ENCODE measurements at regions not wholly inside any gene's neighbourhood (a gene's known extent, or its start where the extent isn't known, plus 50 kb on each side); places are given as distances from the start of the nearest gene placed in this dataset.

GRCh38 chr22:44588348-44588747, 90.3 kb upstream of the RTL6 start:
- no peak for TF ChIP-seq CTCF (IDR thresholded peaks at IDR 0.05)
- 76 to 87% methylated on average over 14 of the region's 14 CpGs for WGBS, 2 donors
- DNase-seq (peak in 1 of 6 donors; percentile 19), FAIRE-seq (no peak), ATAC-seq (no peak)
- intact Hi-C loops (cut with DNase I) = no loop called here
- Histone ChIP-seq H3K4me1 (no peaks in the 10 kb centered on the region), H3K27ac (no peak overlapping the region), H3K4me3 (no peak overlapping the region), H3K36me3 (no peaks in the 10 kb centered on the region), H3K27me3 (peaks cover 0 to 4% (median 0%) of the 10 kb centered on the region in 4 donors), H3K9me3 (no peaks in the 10 kb centered on the region)

- ATAC-seq (no peak), DNase-seq (no peak), FAIRE-seq (no peak)
- H3K36me3 ChIP-seq = no peaks in the 10 kb centered on the region
- no peak for TF ChIP-seq CTCF (IDR thresholded peaks at IDR 0.05)
- no peak overlapping the region for H3K27ac ChIP-seq
- no peaks in the 10 kb centered on the region for H3K9me3 ChIP-seq
- peaks cover 0 to 4% (median 0%) of the 10 kb centered on the region in 4 donors for H3K27me3 ChIP-seq
- H3K4me1 ChIP-seq = no peaks in the 10 kb centered on the region
- intact Hi-C loops (cut with DNase I) = no loop called here
- H3K4me3 ChIP-seq = no peak overlapping the region
- 55 to 61% methylated on average over 3 of the region's 3 CpGs for WGBS, 2 donors
Measured at GRCh38 chr22:44587737-44588310, 89.8 kb upstream of the RTL6 start.

GRCh38 chr22:44586999-44587736, 89.1 kb upstream of the RTL6 start:
- H3K9me3 ChIP-seq = no peaks in the 10 kb centered on the region
- FAIRE-seq (no peak), ATAC-seq (peak in 3 of 4 donors; percentile 58 to 88 (median 85)), DNase-seq (peak in 2 of 6 donors; percentile 16 to 51)
- H3K4me1 ChIP-seq = no peaks in the 10 kb centered on the region
- H3K4me3 ChIP-seq = no peak overlapping the region
- intact Hi-C loops (cut with DNase I) = no loop called here
- H3K27ac ChIP-seq = no peak overlapping the region
- no peaks in the 10 kb centered on the region for H3K36me3 ChIP-seq
- peaks cover 0 to 4% (median 0%) of the 10 kb centered on the region in 4 donors for H3K27me3 ChIP-seq
- TF ChIP-seq CTCF (IDR thresholded peaks at IDR 0.05) = no peak
- 20 to 29% methylated on average over 24 of the region's 24 CpGs for WGBS, 2 donors

- ATAC-seq = peak in 3 of 4 donors; percentile 35 to 82 (median 79)
- no peak overlapping the region for H3K27ac ChIP-seq
- H3K9me3 ChIP-seq = no peaks in the 10 kb centered on the region
- peak in 1 of 6 donors; percentile 50 for DNase-seq
- H3K4me3 ChIP-seq = no peak overlapping the region
- no peaks in the 10 kb centered on the region for H3K36me3 ChIP-seq
- H3K27me3 ChIP-seq = peaks cover 0 to 4% (median 0%) of the 10 kb centered on the region in 4 donors
- WGBS, 2 donors = 22 to 35% methylated on average over 18 of the region's 18 CpGs
- intact Hi-C loops (cut with DNase I) = no loop called here
- no peaks in the 10 kb centered on the region for H3K4me1 ChIP-seq
- FAIRE-seq = no peak
- TF ChIP-seq CTCF (IDR thresholded peaks at IDR 0.05) = no peak
Measured at GRCh38 chr22:44586351-44586990, 88.4 kb upstream of the RTL6 start.

All from pancreas (tissue), 10 donors.